ENCODE measurements at regions not wholly inside any gene's neighbourhood (a gene's known extent, or its start where the extent isn't known, plus 50 kb on each side); places are given as distances from the start of the nearest gene placed in this dataset.

GRCh38 chr4:37546586-37546985 is 139.6 kb downstream of the RELL1 start:
- intact Hi-C loops (cut with micrococcal nuclease): no loop called here
- POLR2A ChIA-PET (ENCODE audit: unreplicated experiment): no interaction called here
- Histone ChIP-seq H3K9ac (ENCODE audit: low read length) (no peak overlapping the region), H3K4me1 (ENCODE audit: insufficient read depth, low read length) (peaks cover 10% of the 10 kb centered on the region; the same call in 1 of the 2 replicates), H3K79me2 (ENCODE audit: low read length) (no peaks in the 10 kb centered on the region), H4K20me1 (ENCODE audit: low read length) (no peaks in the 10 kb centered on the region), H3K9me3 (ENCODE audit: low read length) (no peaks in the 10 kb centered on the region), H3K9me2 (replicated peaks; ENCODE audit: low read length) (no peaks in the 10 kb centered on the region), H3K36me3 (ENCODE audit: low read depth, low read length) (no peaks in the 10 kb centered on the region; the same call in 1 of the 2 replicates), H3F3A (ENCODE audit: low read length, unreplicated experiment) (no peaks in the 10 kb centered on the region), H3K4me3 (ENCODE audit: low read length) (no peak overlapping the region), H3K27me3 (ENCODE audit: low read length) (no peaks in the 10 kb centered on the region), H3K27ac (ENCODE audit: low read length) (no peak overlapping the region), H3K4me2 (ENCODE audit: low read length) (no peak overlapping the region), H2AFZ (ENCODE audit: low read length) (no peak overlapping the region)
- no peak for DNase-seq
- no peak for ATAC-seq
- TF ChIP-seq CTCF (conservative IDR thresholded peaks at IDR 0.05; ENCODE audit: low read depth, low read length): no peak
- TF ChIP-seq EZH2 (IDR thresholded peaks at IDR 0.05; ENCODE audit: low read length, unreplicated experiment): no peak
- no peak for TF ChIP-seq EZH2phosphoT487 (IDR thresholded peaks at IDR 0.05; ENCODE audit: borderline replicate concordance, low read length)
- no TSS peak for BruUV-seq (replicated peaks)
- CTCF ChIA-PET: no interaction called here

GRCh38 chr4:37542706-37543105 is 143.5 kb downstream of the RELL1 start:
- Histone ChIP-seq H3K36me3 (ENCODE audit: low read depth, low read length) (no peaks in the 10 kb centered on the region), H3K9ac (ENCODE audit: low read length) (no peak overlapping the region), H3K9me2 (replicated peaks; ENCODE audit: low read length) (no peaks in the 10 kb centered on the region), H3K27me3 (ENCODE audit: low read length) (no peaks in the 10 kb centered on the region), H3K27ac (ENCODE audit: low read length) (no peak overlapping the region), H3K4me2 (ENCODE audit: low read length) (no peak overlapping the region), H2AFZ (ENCODE audit: low read length) (no peak overlapping the region), H3K4me3 (ENCODE audit: low read length) (no peak overlapping the region), H3K9me3 (ENCODE audit: low read length) (no peaks in the 10 kb centered on the region), H3F3A (ENCODE audit: low read length, unreplicated experiment) (no peaks in the 10 kb centered on the region), H3K4me1 (ENCODE audit: insufficient read depth, low read length) (peaks cover 6% of the 10 kb centered on the region; the same call in 1 of the 2 replicates), H3K79me2 (ENCODE audit: low read length) (no peaks in the 10 kb centered on the region), H4K20me1 (ENCODE audit: low read length) (no peaks in the 10 kb centered on the region)
- BruUV-seq (replicated peaks): no TSS peak
- DNase-seq (no peak), ATAC-seq (no peak)
- TF ChIP-seq EZH2phosphoT487 (IDR thresholded peaks at IDR 0.05; ENCODE audit: borderline replicate concordance, low read length) (no peak), EZH2 (IDR thresholded peaks at IDR 0.05; ENCODE audit: low read length, unreplicated experiment) (no peak), CTCF (conservative IDR thresholded peaks at IDR 0.05; ENCODE audit: low read depth, low read length) (no peak)
- ChIA-PET POLR2A (ENCODE audit: unreplicated experiment) (no interaction called here), CTCF (no interaction called here)
- intact Hi-C loops (cut with micrococcal nuclease): no loop called here

GRCh38 chr4:37541956-37542355 is 144.2 kb downstream of the RELL1 start:
- ATAC-seq (no peak), DNase-seq (no peak)
- Histone ChIP-seq H3K4me3 (ENCODE audit: low read length) (no peak overlapping the region), H3K4me2 (ENCODE audit: low read length) (no peak overlapping the region), H3K36me3 (ENCODE audit: low read depth, low read length) (no peaks in the 10 kb centered on the region), H3K9me3 (ENCODE audit: low read length) (no peaks in the 10 kb centered on the region), H3K27ac (ENCODE audit: low read length) (no peak overlapping the region), H3K4me1 (ENCODE audit: insufficient read depth, low read length) (peaks cover 6% of the 10 kb centered on the region; the same call in 1 of the 2 replicates), H2AFZ (ENCODE audit: low read length) (no peak overlapping the region), H3K9me2 (replicated peaks; ENCODE audit: low read length) (no peaks in the 10 kb centered on the region), H3F3A (ENCODE audit: low read length, unreplicated experiment) (no peaks in the 10 kb centered on the region), H3K9ac (ENCODE audit: low read length) (no peak overlapping the region), H3K79me2 (ENCODE audit: low read length) (no peaks in the 10 kb centered on the region), H3K27me3 (ENCODE audit: low read length) (no peaks in the 10 kb centered on the region), H4K20me1 (ENCODE audit: low read length) (no peaks in the 10 kb centered on the region)
- intact Hi-C loops (cut with micrococcal nuclease): no loop called here
- BruUV-seq (replicated peaks): no TSS peak
- CTCF ChIA-PET: no interaction called here
- POLR2A ChIA-PET (ENCODE audit: unreplicated experiment): no interaction called here
- TF ChIP-seq CTCF (conservative IDR thresholded peaks at IDR 0.05; ENCODE audit: low read depth, low read length): no peak
- no peak for TF ChIP-seq EZH2 (IDR thresholded peaks at IDR 0.05; ENCODE audit: low read length, unreplicated experiment)
- TF ChIP-seq EZH2phosphoT487 (IDR thresholded peaks at IDR 0.05; ENCODE audit: borderline replicate concordance, low read length): no peak
